DMS53 (cell line): ENCODE measurements at regions not wholly inside any gene's neighbourhood (a gene's known extent, or its start where the extent isn't known, plus 50 kb on each side); places are given as distances from the start of the nearest gene placed in this dataset.
"Not testable (repeated sequence)": the region's sequence is repeated elsewhere in the genome, so short reads cannot be mapped to it uniquely, and the experiment has no call there.

Source experiments
- DNase-seq: peaks from one replicate; lab custom pipeline; 2025; lab: John Stamatoyannopoulos, UW

GRCh38 chr4:3648731-3649130 lies 116.5 kb upstream of the LRPAP1 start:
- DNase-seq, result no peak

GRCh38 chr4:3648195-3648594 lies 116.0 kb upstream of the LRPAP1 start:
- no peak for DNase-seq

- no peak for DNase-seq
Observed at GRCh38 chr4:3647421-3647820, 115.2 kb upstream of the LRPAP1 start.

GRCh38 chr4:3645711-3646679 lies 113.8 kb upstream of the LRPAP1 start:
- DNase-seq, result no peak

GRCh38 chr4:3644849-3645627 lies 112.8 kb upstream of the LRPAP1 start:
- peak; percentile 44 for DNase-seq

GRCh38 chr4:3643518-3644433 lies 111.6 kb upstream of the LRPAP1 start:
- no peak for DNase-seq

GRCh38 chr4:3642806-3643517 lies 110.7 kb upstream of the LRPAP1 start:
- DNase-seq, result no peak

GRCh38 chr4:3642056-3642630 lies 109.9 kb upstream of the LRPAP1 start:
- DNase-seq, result no peak

- no peak for DNase-seq
Observed at GRCh38 chr4:3641501-3641900, 109.3 kb upstream of the LRPAP1 start.

- DNase-seq, result no peak
Observed at GRCh38 chr4:3640587-3640962, 108.4 kb upstream of the LRPAP1 start.

GRCh38 chr4:3639613-3640586 lies 107.7 kb upstream of the LRPAP1 start:
- DNase-seq, result no peak

GRCh38 chr4:3638080-3638795 lies 106.0 kb upstream of the LRPAP1 start:
- no peak for DNase-seq

- no peak for DNase-seq
Observed at GRCh38 chr4:3637326-3638016, 105.2 kb upstream of the LRPAP1 start.

GRCh38 chr4:3636646-3637320 lies 104.6 kb upstream of the LRPAP1 start:
- no peak for DNase-seq

GRCh38 chr4:3636020-3636419 lies 103.8 kb upstream of the LRPAP1 start:
- DNase-seq, result not testable (repeated sequence)

- DNase-seq, result no peak
Observed at GRCh38 chr4:3634894-3635820, 102.9 kb upstream of the LRPAP1 start.
